ENCODE measurements at regions not wholly inside any gene's neighbourhood (a gene's known extent, or its start where the extent isn't known, plus 50 kb on each side); places are given as distances from the start of the nearest gene placed in this dataset.

- Mint-ChIP-seq H3K27ac (no peak overlapping the region), H3K9me3 (ENCODE audit: low read depth) (no peaks in the 10 kb centered on the region), H3K4me3 (no peak overlapping the region), H3K36me3 (no peaks in the 10 kb centered on the region), H3K4me1 (no peaks in the 10 kb centered on the region), H3K27me3 (no peaks in the 10 kb centered on the region)
- DNase-seq (no peak), ATAC-seq (no peak)
- CTCF ChIA-PET, result no interaction called here
These were observed 381.5 kb upstream of the PSMD7 start for GRCh38 chr16:73915140-73915539.

GRCh38 chr16:73912850-73913249 lies 383.8 kb upstream of the PSMD7 start:
- Mint-ChIP-seq H3K36me3 (no peaks in the 10 kb centered on the region), H3K4me1 (no peaks in the 10 kb centered on the region), H3K4me3 (no peak overlapping the region), H3K9me3 (ENCODE audit: low read depth) (no peaks in the 10 kb centered on the region), H3K27me3 (no peaks in the 10 kb centered on the region), H3K27ac (no peak overlapping the region)
- DNase-seq (no peak), ATAC-seq (no peak)
- CTCF ChIA-PET, result no interaction called here

- H3K27ac Mint-ChIP-seq, result no peak overlapping the region
These were observed 384.3 kb upstream of the PSMD7 start for GRCh38 chr16:73912281-73912680.

GRCh38 chr16:73909529-73910035 lies 387.0 kb upstream of the PSMD7 start:
- Mint-ChIP-seq H3K9me3 (ENCODE audit: low read depth) (no peaks in the 10 kb centered on the region), H3K27me3 (no peaks in the 10 kb centered on the region), H3K4me3 (no peak overlapping the region), H3K4me1 (no peaks in the 10 kb centered on the region), H3K36me3 (no peaks in the 10 kb centered on the region), H3K27ac (no peak overlapping the region)
- ATAC-seq (no peak), DNase-seq (no peak)
- CTCF ChIA-PET, result no interaction called here

More at GRCh38 chr16:73912281-73912680, 384.3 kb upstream of the PSMD7 start:
- Mint-ChIP-seq H3K36me3 (no peaks in the 10 kb centered on the region), H3K9me3 (ENCODE audit: low read depth) (no peaks in the 10 kb centered on the region), H3K27me3 (no peaks in the 10 kb centered on the region), H3K4me1 (no peaks in the 10 kb centered on the region), H3K4me3 (no peak overlapping the region)
- CTCF ChIA-PET, result no interaction called here
- DNase-seq (no peak), ATAC-seq (no peak)

GRCh38 chr16:73891129-73891542 lies 405.5 kb upstream of the PSMD7 start:
- ATAC-seq, result no peak
- no peak overlapping the region for H3K27ac Mint-ChIP-seq
- H3K4me3 Mint-ChIP-seq, result no peak overlapping the region
- peaks cover 18% of the 10 kb centered on the region for H3K27me3 Mint-ChIP-seq
- H3K4me1 Mint-ChIP-seq, result no peaks in the 10 kb centered on the region
- H3K36me3 Mint-ChIP-seq, result no peaks in the 10 kb centered on the region
- CTCF ChIA-PET, result no interaction called here
- no peaks in the 10 kb centered on the region for H3K9me3 Mint-ChIP-seq (ENCODE audit: low read depth)
- DNase-seq, result no peak

GRCh38 chr16:73890186-73891128 lies 406.2 kb upstream of the PSMD7 start:
- Mint-ChIP-seq H3K36me3 (no peaks in the 10 kb centered on the region), H3K27ac (no peak overlapping the region), H3K9me3 (ENCODE audit: low read depth) (no peaks in the 10 kb centered on the region), H3K27me3 (peaks cover 18% of the 10 kb centered on the region), H3K4me3 (no peak overlapping the region), H3K4me1 (no peaks in the 10 kb centered on the region)
- DNase-seq (no peak), ATAC-seq (no peak)
- CTCF ChIA-PET, result no interaction called here

- Mint-ChIP-seq H3K27ac (no peak overlapping the region), H3K4me1 (no peaks in the 10 kb centered on the region), H3K9me3 (ENCODE audit: low read depth) (no peaks in the 10 kb centered on the region), H3K27me3 (peaks cover 18% of the 10 kb centered on the region), H3K36me3 (no peaks in the 10 kb centered on the region), H3K4me3 (no peak overlapping the region)
- ATAC-seq, result no peak
- no peak for DNase-seq
- CTCF ChIA-PET, result no interaction called here
These were observed 407.6 kb upstream of the PSMD7 start for GRCh38 chr16:73888840-73889490.

GRCh38 chr16:73887911-73888310 lies 408.7 kb upstream of the PSMD7 start:
- Mint-ChIP-seq H3K9me3 (ENCODE audit: low read depth) (no peaks in the 10 kb centered on the region), H3K4me3 (no peak overlapping the region), H3K4me1 (no peaks in the 10 kb centered on the region), H3K27me3 (peaks cover 18% of the 10 kb centered on the region), H3K27ac (no peak overlapping the region), H3K36me3 (no peaks in the 10 kb centered on the region)
- CTCF ChIA-PET, result no interaction called here
- DNase-seq (no peak), ATAC-seq (no peak)

- no peaks in the 10 kb centered on the region for H3K9me3 Mint-ChIP-seq (ENCODE audit: low read depth)
- CTCF ChIA-PET, result no interaction called here
- ATAC-seq (no peak), DNase-seq (no peak)
- no peak overlapping the region for H3K27ac Mint-ChIP-seq
- no peaks in the 10 kb centered on the region for H3K36me3 Mint-ChIP-seq
- peaks cover 18% of the 10 kb centered on the region for H3K27me3 Mint-ChIP-seq
- no peaks in the 10 kb centered on the region for H3K4me1 Mint-ChIP-seq
- H3K4me3 Mint-ChIP-seq, result no peak overlapping the region
These were observed 410.2 kb upstream of the PSMD7 start for GRCh38 chr16:73886426-73886825.

- CTCF ChIA-PET, result no interaction called here
- ATAC-seq, result no peak
These were observed 411.3 kb upstream of the PSMD7 start for GRCh38 chr16:73885319-73885718.

GRCh38 chr16:73883841-73884240 lies 412.8 kb upstream of the PSMD7 start:
- H3K27ac Mint-ChIP-seq, result no peak overlapping the region
- H3K4me1 Mint-ChIP-seq, result no peaks in the 10 kb centered on the region
- H3K27me3 Mint-ChIP-seq, result peaks cover 5% of the 10 kb centered on the region
- ATAC-seq, result no peak
- H3K9me3 Mint-ChIP-seq (ENCODE audit: low read depth), result no peaks in the 10 kb centered on the region
- DNase-seq, result no peak
- no peaks in the 10 kb centered on the region for H3K36me3 Mint-ChIP-seq
- H3K4me3 Mint-ChIP-seq, result no peak overlapping the region
- CTCF ChIA-PET, result no interaction called here

More at GRCh38 chr16:73885319-73885718, 411.3 kb upstream of the PSMD7 start:
- no peak overlapping the region for H3K27ac Mint-ChIP-seq
- H3K4me1 Mint-ChIP-seq, result no peaks in the 10 kb centered on the region
- no peak overlapping the region for H3K4me3 Mint-ChIP-seq
- DNase-seq, result no peak
- H3K27me3 Mint-ChIP-seq, result peaks cover 8% of the 10 kb centered on the region
- no peaks in the 10 kb centered on the region for H3K36me3 Mint-ChIP-seq
- no peaks in the 10 kb centered on the region for H3K9me3 Mint-ChIP-seq (ENCODE audit: low read depth)

GRCh38 chr16:73883126-73883525 lies 413.5 kb upstream of the PSMD7 start:
- Mint-ChIP-seq H3K4me1 (no peaks in the 10 kb centered on the region), H3K4me3 (no peak overlapping the region), H3K27ac (no peak overlapping the region), H3K27me3 (peaks cover 4% of the 10 kb centered on the region), H3K9me3 (ENCODE audit: low read depth) (no peaks in the 10 kb centered on the region), H3K36me3 (no peaks in the 10 kb centered on the region)
- DNase-seq, result no peak
- no peak for ATAC-seq
- CTCF ChIA-PET, result no interaction called here

- Mint-ChIP-seq H3K4me1 (no peaks in the 10 kb centered on the region), H3K4me3 (no peak overlapping the region), H3K27ac (no peak overlapping the region), H3K36me3 (no peaks in the 10 kb centered on the region), H3K9me3 (ENCODE audit: low read depth) (no peaks in the 10 kb centered on the region), H3K27me3 (peaks cover 2% of the 10 kb centered on the region)
- no peak for DNase-seq
- ATAC-seq, result no peak
- CTCF ChIA-PET, result no interaction called here
These were observed 414.0 kb upstream of the PSMD7 start for GRCh38 chr16:73882651-73883050.

GRCh38 chr16:73882033-73882432 lies 414.6 kb upstream of the PSMD7 start:
- DNase-seq, result no peak
- Mint-ChIP-seq H3K9me3 (ENCODE audit: low read depth) (no peaks in the 10 kb centered on the region), H3K27me3 (no peaks in the 10 kb centered on the region), H3K27ac (no peak overlapping the region), H3K4me3 (no peak overlapping the region), H3K4me1 (no peaks in the 10 kb centered on the region), H3K36me3 (no peaks in the 10 kb centered on the region)
- CTCF ChIA-PET, result no interaction called here
- no peak for ATAC-seq
